GM19025 (cell line): ENCODE measurements at regions not wholly inside any gene's neighbourhood (a gene's known extent, or its start where the extent isn't known, plus 50 kb on each side); places are given as distances from the start of the nearest gene placed in this dataset.

ENCODE experiments used
- ATAC-seq: cut with Tn5 transposase; IDR thresholded peaks from one replicate; pipeline ENCODE4 v1.9.1; 2021; ENCODE audit warnings: mild to moderate bottlenecking, low read depth, moderate library complexity; ENCODE audit not compliant: unreplicated experiment

- ATAC-seq: no peak
Measured at GRCh38 chr3:102176333-102177050, 258.3 kb upstream of the ZPLD1 start.

- no peak for ATAC-seq
Measured at GRCh38 chr3:102177075-102177755, 257.6 kb upstream of the ZPLD1 start.

- ATAC-seq: no peak
Measured at GRCh38 chr3:102178817-102179216, 256.0 kb upstream of the ZPLD1 start.

- ATAC-seq: no peak
Measured at GRCh38 chr3:102179326-102180177, 255.3 kb upstream of the ZPLD1 start.

GRCh38 chr3:102180280-102180931 lies 254.4 kb upstream of the ZPLD1 start:
- ATAC-seq: no peak

GRCh38 chr3:102181175-102181920 lies 253.5 kb upstream of the ZPLD1 start:
- no peak for ATAC-seq

- ATAC-seq: no peak
Measured at GRCh38 chr3:102182162-102182561, 252.7 kb upstream of the ZPLD1 start.

GRCh38 chr3:102183186-102183585 lies 251.6 kb upstream of the ZPLD1 start:
- ATAC-seq: no peak

GRCh38 chr3:102183623-102184022 lies 251.2 kb upstream of the ZPLD1 start:
- ATAC-seq: no peak

GRCh38 chr3:102189541-102189940 lies 245.3 kb upstream of the ZPLD1 start:
- ATAC-seq: no peak

- ATAC-seq: no peak
Measured at GRCh38 chr3:102189956-102190723, 244.7 kb upstream of the ZPLD1 start.

- ATAC-seq: no peak
Measured at GRCh38 chr3:102192575-102192974, 242.2 kb upstream of the ZPLD1 start.

GRCh38 chr3:102193255-102193654 lies 241.6 kb upstream of the ZPLD1 start:
- ATAC-seq: no peak

- no peak for ATAC-seq
Measured at GRCh38 chr3:102194001-102194400, 240.8 kb upstream of the ZPLD1 start.

GRCh38 chr3:102194760-102195159 lies 240.1 kb upstream of the ZPLD1 start:
- no peak for ATAC-seq

- no peak for ATAC-seq
Measured at GRCh38 chr3:102195198-102195948, 239.4 kb upstream of the ZPLD1 start.

GRCh38 chr3:102200126-102200525 lies 234.7 kb upstream of the ZPLD1 start:
- ATAC-seq: no peak

- ATAC-seq: no peak
Measured at GRCh38 chr3:102200560-102200959, 234.3 kb upstream of the ZPLD1 start.

GRCh38 chr3:102205647-102206046 lies 229.2 kb upstream of the ZPLD1 start:
- no peak for ATAC-seq
